Stomach (tissue), 4 donors: ENCODE measurements at regions not wholly inside any gene's neighbourhood (a gene's known extent, or its start where the extent isn't known, plus 50 kb on each side); places are given as distances from the start of the nearest gene placed in this dataset.

Source experiments
- CTCF ChIP-seq, 7 experiments: fragments of 450-650 bp in 4 of 7; fragments of 200-600 bp in 3 of 7; sonication (generic) in 3 of 7; IDR thresholded peaks; one replicate each; pipeline ENCODE4 v1.5.1; 2016 to 2019; ENCODE audit warnings: antibody characterized with exemption in 7 of 7, control low read depth in 2 of 7, mild to moderate bottlenecking in 1 of 7
- EP300 ChIP-seq: sonication (generic); formaldehyde crosslinking; IDR thresholded peaks from one replicate; pipeline ENCODE4 v1.6.1; 2017; ENCODE audit warnings: antibody characterized with exemption
- POLR2A ChIP-seq, 4 donors: fragments of 450-650 bp; IDR thresholded peaks; one replicate each; pipeline ENCODE4 v1.6.1; 2016; ENCODE audit warnings: antibody characterized with exemption in 4 of 4, control low read depth in 2 of 4, mild to moderate bottlenecking in 1 of 4, moderate library complexity in 1 of 4
- POLR2AphosphoS5 ChIP-seq, 3 donors: sonication (generic); formaldehyde crosslinking; IDR thresholded peaks; one replicate each; pipeline ENCODE4 v1.6.1; 2016; ENCODE audit warnings: antibody characterized with exemption in 3 of 3

- no peak for TF ChIP-seq POLR2A (IDR thresholded peaks at IDR 0.05)
- no peak for TF ChIP-seq CTCF (IDR thresholded peaks at IDR 0.05)
- TF ChIP-seq POLR2AphosphoS5 (IDR thresholded peaks at IDR 0.05): no peak
- TF ChIP-seq EP300: no peak
These were observed 441.4 kb downstream of the BUD13 start for GRCh38 chr11:116331381-116331780.
